ENCODE measurements at regions not wholly inside any gene's neighbourhood (a gene's known extent, or its start where the extent isn't known, plus 50 kb on each side); places are given as distances from the start of the nearest gene placed in this dataset.

GRCh38 chr18:38358805-38359657 is 793.4 kb upstream of the CELF4 start:
- Mint-ChIP-seq H3K27me3 (no peaks in the 10 kb centered on the region), H3K36me3 (ENCODE audit: insufficient read depth) (peaks cover 2% of the 10 kb centered on the region), H3K4me1 (no peaks in the 10 kb centered on the region), H3K9me3 (peaks cover 23% of the 10 kb centered on the region), H3K27ac (ENCODE audit: low read depth) (no peak overlapping the region), H3K4me3 (no peak overlapping the region)
- DNase-seq (ENCODE audit: low spot score in 2 of 2) (no peak), ATAC-seq (replicated peaks; ENCODE audit: extremely low read depth, poor library complexity, severe bottlenecking) (no peak)

GRCh38 chr18:38353149-38353548 is 787.6 kb upstream of the CELF4 start:
- no peaks in the 10 kb centered on the region for H3K4me1 Mint-ChIP-seq
- ATAC-seq (replicated peaks; ENCODE audit: extremely low read depth, poor library complexity, severe bottlenecking), result no peak

GRCh38 chr18:38350141-38350540 is 784.5 kb upstream of the CELF4 start:
- H3K4me1 Mint-ChIP-seq, result no peaks in the 10 kb centered on the region

More at GRCh38 chr18:38353149-38353548, 787.6 kb upstream of the CELF4 start:
- Mint-ChIP-seq H3K4me3 (no peak overlapping the region), H3K36me3 (ENCODE audit: insufficient read depth) (no peaks in the 10 kb centered on the region), H3K27ac (ENCODE audit: low read depth) (no peak overlapping the region), H3K9me3 (peaks cover 21% of the 10 kb centered on the region), H3K27me3 (no peaks in the 10 kb centered on the region)
- no peak for DNase-seq (ENCODE audit: low spot score in 2 of 2)

GRCh38 chr18:38330573-38330972 is 765.0 kb upstream of the CELF4 start:
- no peaks in the 10 kb centered on the region for H3K36me3 Mint-ChIP-seq (ENCODE audit: insufficient read depth)
- DNase-seq (ENCODE audit: low spot score in 2 of 2) (no peak), ATAC-seq (replicated peaks; ENCODE audit: extremely low read depth, poor library complexity, severe bottlenecking) (no peak)
- H3K4me1 Mint-ChIP-seq, result no peaks in the 10 kb centered on the region
- H3K27ac Mint-ChIP-seq (ENCODE audit: low read depth), result no peak overlapping the region
- H3K9me3 Mint-ChIP-seq, result peaks cover 30% of the 10 kb centered on the region
- no peaks in the 10 kb centered on the region for H3K27me3 Mint-ChIP-seq
- H3K4me3 Mint-ChIP-seq, result no peak overlapping the region

More at GRCh38 chr18:38350141-38350540, 784.5 kb upstream of the CELF4 start:
- H3K27me3 Mint-ChIP-seq, result no peaks in the 10 kb centered on the region
- ATAC-seq (replicated peaks; ENCODE audit: extremely low read depth, poor library complexity, severe bottlenecking), result no peak
- H3K27ac Mint-ChIP-seq (ENCODE audit: low read depth), result no peak overlapping the region
- no peak overlapping the region for H3K4me3 Mint-ChIP-seq
- no peaks in the 10 kb centered on the region for H3K36me3 Mint-ChIP-seq (ENCODE audit: insufficient read depth)
- peaks cover 15% of the 10 kb centered on the region for H3K9me3 Mint-ChIP-seq
- no peak for DNase-seq (ENCODE audit: low spot score in 2 of 2)

GRCh38 chr18:38329145-38329544 is 763.5 kb upstream of the CELF4 start:
- Mint-ChIP-seq H3K4me1 (no peaks in the 10 kb centered on the region), H3K36me3 (ENCODE audit: insufficient read depth) (no peaks in the 10 kb centered on the region), H3K27me3 (no peaks in the 10 kb centered on the region), H3K9me3 (peaks cover 44% of the 10 kb centered on the region), H3K27ac (ENCODE audit: low read depth) (no peak overlapping the region), H3K4me3 (no peak overlapping the region)
- no peak for ATAC-seq (replicated peaks; ENCODE audit: extremely low read depth, poor library complexity, severe bottlenecking)
- DNase-seq (ENCODE audit: low spot score in 2 of 2), result no peak

- no peak for ATAC-seq (replicated peaks; ENCODE audit: extremely low read depth, poor library complexity, severe bottlenecking)
- no peaks in the 10 kb centered on the region for H3K4me1 Mint-ChIP-seq
- no peaks in the 10 kb centered on the region for H3K36me3 Mint-ChIP-seq (ENCODE audit: insufficient read depth)
- peaks cover 29% of the 10 kb centered on the region for H3K9me3 Mint-ChIP-seq
- no peaks in the 10 kb centered on the region for H3K27me3 Mint-ChIP-seq
- no peak overlapping the region for H3K4me3 Mint-ChIP-seq
- H3K27ac Mint-ChIP-seq (ENCODE audit: low read depth), result no peak overlapping the region
- no peak for DNase-seq (ENCODE audit: low spot score in 2 of 2)
These were observed 756.6 kb upstream of the CELF4 start for GRCh38 chr18:38322206-38322605.

- Mint-ChIP-seq H3K36me3 (ENCODE audit: insufficient read depth) (no peaks in the 10 kb centered on the region), H3K27me3 (no peaks in the 10 kb centered on the region), H3K27ac (ENCODE audit: low read depth) (no peak overlapping the region), H3K4me3 (no peak overlapping the region), H3K4me1 (no peaks in the 10 kb centered on the region), H3K9me3 (peaks cover 23% of the 10 kb centered on the region)
- DNase-seq (ENCODE audit: low spot score in 2 of 2) (no peak), ATAC-seq (replicated peaks; ENCODE audit: extremely low read depth, poor library complexity, severe bottlenecking) (no peak)
These were observed 755.7 kb upstream of the CELF4 start for GRCh38 chr18:38321262-38321661.

GRCh38 chr18:38318416-38318815 is 752.8 kb upstream of the CELF4 start:
- H3K27me3 Mint-ChIP-seq, result no peaks in the 10 kb centered on the region
- H3K27ac Mint-ChIP-seq (ENCODE audit: low read depth), result no peak overlapping the region
- H3K4me1 Mint-ChIP-seq, result no peaks in the 10 kb centered on the region
- no peak for ATAC-seq (replicated peaks; ENCODE audit: extremely low read depth, poor library complexity, severe bottlenecking)
- H3K4me3 Mint-ChIP-seq, result no peak overlapping the region
- no peaks in the 10 kb centered on the region for H3K36me3 Mint-ChIP-seq (ENCODE audit: insufficient read depth)
- no peak for DNase-seq (ENCODE audit: low spot score in 2 of 2)
- peaks cover 16% of the 10 kb centered on the region for H3K9me3 Mint-ChIP-seq

GRCh38 chr18:38313831-38314230 is 748.2 kb upstream of the CELF4 start:
- Mint-ChIP-seq H3K4me1 (no peaks in the 10 kb centered on the region), H3K4me3 (no peak overlapping the region), H3K36me3 (ENCODE audit: insufficient read depth) (no peaks in the 10 kb centered on the region), H3K27me3 (no peaks in the 10 kb centered on the region), H3K9me3 (peaks cover 16% of the 10 kb centered on the region), H3K27ac (ENCODE audit: low read depth) (no peak overlapping the region)
- DNase-seq (ENCODE audit: low spot score in 2 of 2) (no peak), ATAC-seq (replicated peaks; ENCODE audit: extremely low read depth, poor library complexity, severe bottlenecking) (no peak)

GRCh38 chr18:38312532-38312931 is 746.9 kb upstream of the CELF4 start:
- Mint-ChIP-seq H3K4me1 (no peaks in the 10 kb centered on the region), H3K36me3 (ENCODE audit: insufficient read depth) (no peaks in the 10 kb centered on the region), H3K27ac (ENCODE audit: low read depth) (no peak overlapping the region), H3K27me3 (no peaks in the 10 kb centered on the region), H3K9me3 (peaks cover 16% of the 10 kb centered on the region), H3K4me3 (no peak overlapping the region)
- DNase-seq (ENCODE audit: low spot score in 2 of 2) (no peak), ATAC-seq (replicated peaks; ENCODE audit: extremely low read depth, poor library complexity, severe bottlenecking) (no peak)

GRCh38 chr18:38310936-38311335 is 745.3 kb upstream of the CELF4 start:
- H3K36me3 Mint-ChIP-seq (ENCODE audit: insufficient read depth), result no peaks in the 10 kb centered on the region
- ATAC-seq (replicated peaks; ENCODE audit: extremely low read depth, poor library complexity, severe bottlenecking) (no peak), DNase-seq (ENCODE audit: low spot score in 2 of 2) (no peak)
- no peak overlapping the region for H3K27ac Mint-ChIP-seq (ENCODE audit: low read depth)
- H3K9me3 Mint-ChIP-seq, result peaks cover 16% of the 10 kb centered on the region
- H3K4me3 Mint-ChIP-seq, result no peak overlapping the region
- no peaks in the 10 kb centered on the region for H3K27me3 Mint-ChIP-seq
- no peaks in the 10 kb centered on the region for H3K4me1 Mint-ChIP-seq

GRCh38 chr18:38307914-38308313 is 742.3 kb upstream of the CELF4 start:
- H3K27me3 Mint-ChIP-seq, result no peaks in the 10 kb centered on the region
- no peak overlapping the region for H3K4me3 Mint-ChIP-seq
- no peaks in the 10 kb centered on the region for H3K4me1 Mint-ChIP-seq
- no peak overlapping the region for H3K27ac Mint-ChIP-seq (ENCODE audit: low read depth)
- ATAC-seq (replicated peaks; ENCODE audit: extremely low read depth, poor library complexity, severe bottlenecking) (no peak), DNase-seq (ENCODE audit: low spot score in 2 of 2) (no peak)
- no peaks in the 10 kb centered on the region for H3K36me3 Mint-ChIP-seq (ENCODE audit: insufficient read depth)
- H3K9me3 Mint-ChIP-seq, result peaks cover 6% of the 10 kb centered on the region

- DNase-seq (ENCODE audit: low spot score in 2 of 2) (no peak), ATAC-seq (replicated peaks; ENCODE audit: extremely low read depth, poor library complexity, severe bottlenecking) (no peak)
- Mint-ChIP-seq H3K9me3 (peaks cover 10% of the 10 kb centered on the region), H3K4me3 (no peak overlapping the region), H3K36me3 (ENCODE audit: insufficient read depth) (no peaks in the 10 kb centered on the region), H3K27me3 (no peaks in the 10 kb centered on the region), H3K27ac (ENCODE audit: low read depth) (no peak overlapping the region), H3K4me1 (no peaks in the 10 kb centered on the region)
These were observed 740.4 kb upstream of the CELF4 start for GRCh38 chr18:38305961-38306360.

Measured in central memory CD8-positive, alpha-beta T cell (primary cell).